Astrocyte (in vitro differentiated cells and primary cell): ENCODE measurements at regions not wholly inside any gene's neighbourhood (a gene's known extent, or its start where the extent isn't known, plus 50 kb on each side); places are given as distances from the start of the nearest gene placed in this dataset.

ENCODE experiments used
- DNase-seq: peaks from one replicate; pipeline ENCODE4 v3.0.0-alpha.2; 2010; ENCODE audit warnings: low read depth
- FAIRE-seq: peaks from 2 replicates; lab custom pipeline; 2011; peaks lifted over from hg19 to GRCh38; lab: Jason Lieb, UNC
- H2AFZ ChIP-seq: 2 replicates; pipeline ENCODE4 v1.6.0; 2012; ENCODE audit warnings: low read depth, low read length, inconsistent platforms
- H3K27ac ChIP-seq: 2 replicates; pipeline ENCODE4 v1.5.1; 2011; ENCODE audit warnings: low read depth, low read length, inconsistent platforms
- H3K27me3 ChIP-seq: 2 replicates; pipeline ENCODE4 v1.6.0; 2011; ENCODE audit warnings: low read length, inconsistent platforms; ENCODE audit not compliant: insufficient read depth
- H3K36me3 ChIP-seq: 2 replicates; pipeline ENCODE4 v1.5.1; 2011; ENCODE audit warnings: low read length, inconsistent platforms; ENCODE audit not compliant: insufficient read depth
- H3K4me1 ChIP-seq: 2 replicates; pipeline ENCODE4 v1.5.1; 2011; ENCODE audit warnings: low read length, inconsistent platforms; ENCODE audit not compliant: insufficient read depth
- H3K4me2 ChIP-seq: 2 replicates; pipeline ENCODE4 v1.6.0; 2012; ENCODE audit warnings: low read length, inconsistent platforms
- H3K4me3 ChIP-seq: 2 replicates; pipeline ENCODE4 v1.5.1; 2011; ENCODE audit warnings: low read depth, mild to moderate bottlenecking, low read length, inconsistent platforms; ENCODE audit not compliant: insufficient read depth
- H3K79me2 ChIP-seq: 2 replicates; pipeline ENCODE4 v1.6.0; 2012; ENCODE audit warnings: mild to moderate bottlenecking, low read length, inconsistent platforms; ENCODE audit not compliant: insufficient read depth
- H3K9ac ChIP-seq: 2 replicates; pipeline ENCODE4 v1.6.0; 2012; ENCODE audit warnings: mild to moderate bottlenecking, low read length, inconsistent platforms
- H3K9me3 ChIP-seq: 2 replicates; pipeline ENCODE4 v1.5.1; 2012; ENCODE audit warnings: low read depth, mild to moderate bottlenecking, low read length, inconsistent platforms; ENCODE audit not compliant: insufficient read depth
- H4K20me1 ChIP-seq: 2 replicates; pipeline ENCODE4 v1.6.0; 2012; ENCODE audit warnings: low read length, inconsistent platforms; ENCODE audit not compliant: insufficient read depth
- H3K27ac Mint-ChIP-seq: one replicate; pipeline ENCODE4 v1.8.0; 2021; ENCODE audit warnings: mild to moderate bottlenecking, mixed read lengths; ENCODE audit not compliant: unreplicated experiment
- H3K27me3 Mint-ChIP-seq: one replicate; pipeline ENCODE4 v1.8.0; 2021; ENCODE audit warnings: low read depth, mixed read lengths; ENCODE audit not compliant: unreplicated experiment
- H3K36me3 Mint-ChIP-seq: one replicate; pipeline ENCODE4 v1.8.0; 2021; ENCODE audit warnings: low read depth, mixed read lengths; ENCODE audit not compliant: unreplicated experiment
- H3K4me1 Mint-ChIP-seq: one replicate; pipeline ENCODE4 v1.8.0; 2021; ENCODE audit warnings: low read depth, mixed read lengths; ENCODE audit not compliant: unreplicated experiment
- H3K4me3 Mint-ChIP-seq: one replicate; pipeline ENCODE4 v1.8.0; 2021; ENCODE audit warnings: mild to moderate bottlenecking, moderate library complexity, mixed read lengths; ENCODE audit not compliant: unreplicated experiment
- H3K9me3 Mint-ChIP-seq: one replicate; pipeline ENCODE4 v1.8.0; 2021; ENCODE audit warnings: mild to moderate bottlenecking, mixed read lengths; ENCODE audit not compliant: unreplicated experiment
- EZH2 ChIP-seq: IDR thresholded peaks from 2 replicates; pipeline ENCODE4 v1.6.1; 2012; ENCODE audit warnings: mild to moderate bottlenecking, low read length, inconsistent platforms; ENCODE audit not compliant: insufficient read depth
- TF ChIP-seq, protein P1 (sequence below): IDR thresholded peaks from 2 replicates; pipeline ENCODE4 v1.5.1; 2011; ENCODE audit warnings: low read depth, mild to moderate bottlenecking, inconsistent platforms, low read length, moderate library complexity; ENCODE audit not compliant: insufficient read depth

- Mint-ChIP-seq H3K9me3 (peaks cover 24% of the 10 kb centered on the region), H3K27me3 (no peaks in the 10 kb centered on the region), H3K27ac (no peak overlapping the region), H3K36me3 (peaks cover 6% of the 10 kb centered on the region), H3K4me3 (no peak overlapping the region), H3K4me1 (peaks cover 21% of the 10 kb centered on the region)
- H3K79me2 ChIP-seq = no peaks in the 10 kb centered on the region
- FAIRE-seq (no peak), DNase-seq (no peak)
- no peak overlapping the region for H3K27ac ChIP-seq
- H2AFZ ChIP-seq = no peak overlapping the region
- no peak overlapping the region for H3K4me3 ChIP-seq
- no peaks in the 10 kb centered on the region for H3K36me3 ChIP-seq
- TF ChIP-seq, protein P1, sequence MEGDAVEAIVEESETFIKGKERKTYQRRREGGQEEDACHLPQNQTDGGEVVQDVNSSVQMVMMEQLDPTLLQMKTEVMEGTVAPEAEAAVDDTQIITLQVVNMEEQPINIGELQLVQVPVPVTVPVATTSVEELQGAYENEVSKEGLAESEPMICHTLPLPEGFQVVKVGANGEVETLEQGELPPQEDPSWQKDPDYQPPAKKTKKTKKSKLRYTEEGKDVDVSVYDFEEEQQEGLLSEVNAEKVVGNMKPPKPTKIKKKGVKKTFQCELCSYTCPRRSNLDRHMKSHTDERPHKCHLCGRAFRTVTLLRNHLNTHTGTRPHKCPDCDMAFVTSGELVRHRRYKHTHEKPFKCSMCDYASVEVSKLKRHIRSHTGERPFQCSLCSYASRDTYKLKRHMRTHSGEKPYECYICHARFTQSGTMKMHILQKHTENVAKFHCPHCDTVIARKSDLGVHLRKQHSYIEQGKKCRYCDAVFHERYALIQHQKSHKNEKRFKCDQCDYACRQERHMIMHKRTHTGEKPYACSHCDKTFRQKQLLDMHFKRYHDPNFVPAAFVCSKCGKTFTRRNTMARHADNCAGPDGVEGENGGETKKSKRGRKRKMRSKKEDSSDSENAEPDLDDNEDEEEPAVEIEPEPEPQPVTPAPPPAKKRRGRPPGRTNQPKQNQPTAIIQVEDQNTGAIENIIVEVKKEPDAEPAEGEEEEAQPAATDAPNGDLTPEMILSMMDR = no peak
- no peak for TF ChIP-seq EZH2
- peaks cover 6% of the 10 kb centered on the region for H3K9me3 ChIP-seq
- no peak overlapping the region for H3K9ac ChIP-seq
- H3K27me3 ChIP-seq = no peaks in the 10 kb centered on the region
- H3K4me2 ChIP-seq = no peak overlapping the region
- H3K4me1 ChIP-seq = peaks cover 12% of the 10 kb centered on the region
- H4K20me1 ChIP-seq = no peaks in the 10 kb centered on the region
These were observed 308.9 kb downstream of the NR2F1-AS1 start for GRCh38 chr5:93272108-93272507.

GRCh38 chr5:93267736-93268135 lies 313.3 kb downstream of the NR2F1-AS1 start:
- Histone ChIP-seq H3K79me2 (no peaks in the 10 kb centered on the region), H3K9ac (no peak overlapping the region), H3K4me1 (no peaks in the 10 kb centered on the region), H3K4me3 (no peak overlapping the region), H3K9me3 (peaks cover 3% of the 10 kb centered on the region), H3K27ac (no peak overlapping the region), H3K4me2 (no peak overlapping the region), H3K36me3 (no peaks in the 10 kb centered on the region), H4K20me1 (no peaks in the 10 kb centered on the region), H3K27me3 (no peaks in the 10 kb centered on the region), H2AFZ (no peak overlapping the region)
- no peak overlapping the region for H3K4me3 Mint-ChIP-seq
- FAIRE-seq (no peak), DNase-seq (no peak)
- no peaks in the 10 kb centered on the region for H3K4me1 Mint-ChIP-seq
- H3K27ac Mint-ChIP-seq = no peak overlapping the region
- peaks cover 17% of the 10 kb centered on the region for H3K9me3 Mint-ChIP-seq
- TF ChIP-seq, protein P1 = no peak
- no peak for TF ChIP-seq EZH2
- H3K36me3 Mint-ChIP-seq = peaks cover 3% of the 10 kb centered on the region
- no peaks in the 10 kb centered on the region for H3K27me3 Mint-ChIP-seq

DNA sequence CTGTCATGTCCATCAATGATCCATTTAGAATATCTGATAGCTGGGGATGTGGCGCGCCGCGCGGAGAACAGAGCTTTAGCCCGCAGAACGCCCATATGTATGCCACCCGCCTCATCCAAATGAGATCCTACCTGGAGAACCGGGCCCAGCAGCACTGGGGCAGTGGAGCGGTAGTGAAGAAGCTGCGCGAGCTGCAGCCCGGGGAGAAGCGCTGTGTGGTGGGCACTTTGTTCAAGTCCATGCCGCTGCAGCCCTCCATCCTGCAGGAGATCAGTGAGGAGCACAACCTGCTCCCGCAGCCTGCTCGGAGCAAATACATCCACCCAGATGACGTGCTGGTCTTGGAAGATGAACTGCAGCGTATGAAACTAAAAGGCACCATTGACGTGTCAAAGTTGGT lies 313.7 kb downstream of the NR2F1-AS1 start:
- Mint-ChIP-seq H3K9me3 (peaks cover 13% of the 10 kb centered on the region), H3K4me3 (no peak overlapping the region), H3K36me3 (no peaks in the 10 kb centered on the region), H3K4me1 (no peaks in the 10 kb centered on the region), H3K27ac (no peak overlapping the region), H3K27me3 (no peaks in the 10 kb centered on the region)
- Histone ChIP-seq H3K79me2 (no peaks in the 10 kb centered on the region), H4K20me1 (no peaks in the 10 kb centered on the region), H3K27ac (no peak overlapping the region), H3K4me3 (no peak overlapping the region), H3K36me3 (no peaks in the 10 kb centered on the region), H3K4me2 (no peak overlapping the region), H2AFZ (no peak overlapping the region), H3K4me1 (no peaks in the 10 kb centered on the region), H3K9me3 (peaks cover 3% of the 10 kb centered on the region), H3K27me3 (no peaks in the 10 kb centered on the region), H3K9ac (no peak overlapping the region)
- FAIRE-seq (no peak), DNase-seq (no peak)
- TF ChIP-seq EZH2 = no peak
- TF ChIP-seq, protein P1 = no peak
